Fibroblast of mammary gland (primary cell): ENCODE measurements at regions not wholly inside any gene's neighbourhood (a gene's known extent, or its start where the extent isn't known, plus 50 kb on each side); places are given as distances from the start of the nearest gene placed in this dataset.

Experiments used
- DNase-seq: peaks from one replicate; pipeline ENCODE4 v3.0.0-alpha.2; 2010; ENCODE audit warnings: low read depth
- H3K4me3 ChIP-seq: 2 replicates; pipeline ENCODE4 v1.5.1; 2011; ENCODE audit warnings: low read depth, mild to moderate bottlenecking, low read length, moderate library complexity; ENCODE audit not compliant: control insufficient read depth
- CTCF ChIP-seq: conservative IDR thresholded peaks from 2 replicates; pipeline ENCODE4 v1.5.1; 2011; ENCODE audit warnings: low read depth, low read length, inconsistent platforms; ENCODE audit not compliant: control insufficient read depth, insufficient read depth

- TF ChIP-seq CTCF: no peak
- no peak for DNase-seq
- no peak overlapping the region for H3K4me3 ChIP-seq
These were observed 96.0 kb upstream of the POU3F1 start for GRCh38 chr1:38142606-38143005.

- DNase-seq: no peak
These were observed 94.9 kb upstream of the POU3F1 start for GRCh38 chr1:38141483-38141882.

GRCh38 chr1:38139738-38140487, 93.3 kb upstream of the POU3F1 start:
- no peak overlapping the region for H3K4me3 ChIP-seq
- no peak for DNase-seq
- TF ChIP-seq CTCF: no peak

More at GRCh38 chr1:38141483-38141882, 94.9 kb upstream of the POU3F1 start:
- TF ChIP-seq CTCF: no peak
- H3K4me3 ChIP-seq: no peak overlapping the region

GRCh38 chr1:38138498-38139233, 92.1 kb upstream of the POU3F1 start:
- H3K4me3 ChIP-seq: no peak overlapping the region
- DNase-seq: peak; percentile 95

GRCh38 chr1:38137164-38137563, 90.6 kb upstream of the POU3F1 start:
- no peak for DNase-seq
- no peak for TF ChIP-seq CTCF
- no peak overlapping the region for H3K4me3 ChIP-seq

More at GRCh38 chr1:38138498-38139233, 92.1 kb upstream of the POU3F1 start:
- peak; percentile 32 for TF ChIP-seq CTCF

GRCh38 chr1:38135625-38136414, 89.2 kb upstream of the POU3F1 start:
- no peak overlapping the region for H3K4me3 ChIP-seq
- no peak for DNase-seq
- no peak for TF ChIP-seq CTCF
